HS-27A (cell line): ENCODE measurements at regions not wholly inside any gene's neighbourhood (a gene's known extent, or its start where the extent isn't known, plus 50 kb on each side); places are given as distances from the start of the nearest gene placed in this dataset.

Experiments used
- DNase-seq: peaks from one replicate; pipeline ENCODE4 v3.0.0-alpha.2; 2012; ENCODE audit warnings: low read depth, missing footprints

- DNase-seq, result no peak
Measured at GRCh38 chr13:106034201-106034600, 501.3 kb downstream of the EFNB2 start.

GRCh38 chr13:106033659-106034058 is 501.8 kb downstream of the EFNB2 start:
- no peak for DNase-seq

- no peak for DNase-seq
Measured at GRCh38 chr13:106032441-106032840, 503.0 kb downstream of the EFNB2 start.

GRCh38 chr13:106029676-106030290 is 505.7 kb downstream of the EFNB2 start:
- no peak for DNase-seq

- DNase-seq, result no peak
Measured at GRCh38 chr13:106028911-106029310, 506.6 kb downstream of the EFNB2 start.

- DNase-seq, result no peak
Measured at GRCh38 chr13:106011600-106011999, 523.9 kb downstream of the EFNB2 start.

- no peak for DNase-seq
Measured at GRCh38 chr13:106010836-106011235, 524.6 kb downstream of the EFNB2 start.

GRCh38 chr13:106008540-106008939 is 526.9 kb downstream of the EFNB2 start:
- DNase-seq, result no peak

- DNase-seq, result no peak
Measured at GRCh38 chr13:106007156-106007555, 528.3 kb downstream of the EFNB2 start.

- no peak for DNase-seq
Measured at GRCh38 chr13:106003651-106004050, 531.8 kb downstream of the EFNB2 start.

- no peak for DNase-seq
Measured at GRCh38 chr13:106001443-106001842, 534.0 kb downstream of the EFNB2 start.

GRCh38 chr13:105997581-105998550 is 537.6 kb downstream of the EFNB2 start:
- no peak for DNase-seq

GRCh38 chr13:105996391-105997025 is 539.0 kb downstream of the EFNB2 start:
- no peak for DNase-seq

GRCh38 chr13:105994340-105994739 is 541.1 kb downstream of the EFNB2 start:
- DNase-seq, result no peak

- no peak for DNase-seq
Measured at GRCh38 chr13:105991622-105992277, 543.7 kb downstream of the EFNB2 start.

- no peak for DNase-seq
Measured at GRCh38 chr13:105991131-105991530, 544.3 kb downstream of the EFNB2 start.

- peak; percentile 26 for DNase-seq
Measured at GRCh38 chr13:105990256-105990958, 545.1 kb downstream of the EFNB2 start.

GRCh38 chr13:105984646-105985045 is 550.8 kb downstream of the EFNB2 start:
- no peak for DNase-seq

GRCh38 chr13:105984236-105984635 is 551.2 kb downstream of the EFNB2 start:
- DNase-seq, result no peak

- no peak for DNase-seq
Measured at GRCh38 chr13:105982219-105982930, 553.1 kb downstream of the EFNB2 start.
